ENCODE measurements at regions not wholly inside any gene's neighbourhood (a gene's known extent, or its start where the extent isn't known, plus 50 kb on each side); places are given as distances from the start of the nearest gene placed in this dataset.

GRCh38 chr19:29293736-29294342, 80.9 kb upstream of the UQCRFS1 start:
- H3K4me3 ChIP-seq: no peak overlapping the region
- H3K27me3 ChIP-seq: no peaks in the 10 kb centered on the region
- H3K36me3 ChIP-seq: no peaks in the 10 kb centered on the region
- WGBS, 2 donors: 38 to 52% methylated on average over 7 of the region's 7 CpGs
- ATAC-seq: no peak
- no peak for TF ChIP-seq CTCF (IDR thresholded peaks at IDR 0.05)
- intact Hi-C loops (cut with DNase I): no loop called here
- no peaks in the 10 kb centered on the region for H3K4me1 ChIP-seq
- no peak overlapping the region for H3K27ac ChIP-seq
- FAIRE-seq: no peak
- H3K9me3 ChIP-seq: no peaks in the 10 kb centered on the region
- no peak for DNase-seq

GRCh38 chr19:29294343-29294811, 81.4 kb upstream of the UQCRFS1 start:
- no peak for FAIRE-seq
- intact Hi-C loops (cut with DNase I): no loop called here

GRCh38 chr19:29295285-29295684, 82.3 kb upstream of the UQCRFS1 start:
- TF ChIP-seq CTCF (IDR thresholded peaks at IDR 0.05): no peak
- no peak overlapping the region for H3K4me3 ChIP-seq
- H3K27ac ChIP-seq: no peak overlapping the region
- ATAC-seq: no peak
- H3K4me1 ChIP-seq: no peaks in the 10 kb centered on the region
- 71 to 93% methylated on average over 2 of the region's 2 CpGs for WGBS, 2 donors
- H3K27me3 ChIP-seq: no peaks in the 10 kb centered on the region
- no peak for FAIRE-seq
- DNase-seq: no peak
- H3K36me3 ChIP-seq: no peaks in the 10 kb centered on the region
- no peaks in the 10 kb centered on the region for H3K9me3 ChIP-seq
- intact Hi-C loops (cut with DNase I): no loop called here

More at GRCh38 chr19:29294343-29294811, 81.4 kb upstream of the UQCRFS1 start:
- ATAC-seq: no peak
- Histone ChIP-seq H3K36me3 (no peaks in the 10 kb centered on the region), H3K27ac (no peak overlapping the region), H3K9me3 (no peaks in the 10 kb centered on the region), H3K27me3 (no peaks in the 10 kb centered on the region), H3K4me1 (no peaks in the 10 kb centered on the region), H3K4me3 (no peak overlapping the region)
- no peak for TF ChIP-seq CTCF (IDR thresholded peaks at IDR 0.05)
- 37 to 51% methylated on average over 3 of the region's 3 CpGs for WGBS, 2 donors
- no peak for DNase-seq

GRCh38 chr19:29297381-29297780, 84.4 kb upstream of the UQCRFS1 start:
- WGBS, 2 donors: 68 to 82% methylated on average over 6 of the region's 6 CpGs
- Histone ChIP-seq H3K4me3 (no peak overlapping the region), H3K27me3 (no peaks in the 10 kb centered on the region), H3K36me3 (no peaks in the 10 kb centered on the region), H3K4me1 (no peaks in the 10 kb centered on the region), H3K9me3 (no peaks in the 10 kb centered on the region), H3K27ac (no peak overlapping the region)
- intact Hi-C loops (cut with DNase I): no loop called here
- TF ChIP-seq CTCF (IDR thresholded peaks at IDR 0.05): no peak
- no peak for ATAC-seq
- no peak for DNase-seq
- no peak for FAIRE-seq

All from pancreas (tissue), 10 donors.